Esophagus squamous epithelium (tissue), 5 donors: ENCODE measurements at regions not wholly inside any gene's neighbourhood (a gene's known extent, or its start where the extent isn't known, plus 50 kb on each side); places are given as distances from the start of the nearest gene placed in this dataset.
A peak's percentile ranks its signal among the peaks of the same experiment; 100 is the strongest.
"Not testable (repeated sequence)": the region's sequence is repeated elsewhere in the genome, so short reads cannot be mapped to it uniquely, and the experiment has no call there.

Experiments used
- DNase-seq: peaks from one replicate; lab custom pipeline; 2025; lab: John Stamatoyannopoulos, UW
- H3K27ac ChIP-seq, 4 donors: fragments of 200-600 bp; sonication (generic); one replicate each; pipeline ENCODE4 v1.5.1; 2016 to 2019; ENCODE audit warnings: mild to moderate bottlenecking in 1 of 4
- H3K27me3 ChIP-seq, 4 donors: fragments of 200-600 bp; sonication (generic); 1 replicate in 3 of 4; 2 replicates in 1 of 4; pipeline versions ENCODE4 v1.5.1 to v1.6.0; 2017 to 2021; ENCODE audit warnings: antibody characterized with exemption in 1 of 4
- H3K36me3 ChIP-seq, 3 donors: fragments of 200-600 bp; sonication (generic); one replicate each; pipeline ENCODE4 v1.5.1; 2016 to 2019
- H3K4me1 ChIP-seq, 3 donors: fragments of 200-600 bp; sonication (generic); one replicate each; pipeline ENCODE4 v1.5.1; 2017 to 2019
- H3K4me3 ChIP-seq, 4 donors: fragments of 200-600 bp; sonication (generic); 1 replicate in 3 of 4; 2 replicates in 1 of 4; pipeline ENCODE4 v1.5.1; 2016 to 2019; ENCODE audit warnings: mild to moderate bottlenecking in 2 of 4, moderate library complexity in 1 of 4
- H3K9me3 ChIP-seq, 3 donors: fragments of 200-600 bp; sonication (generic); one replicate each; pipeline ENCODE4 v1.5.1; 2016 to 2019
- CTCF ChIP-seq, 6 experiments: fragments of 450-650 bp in 4 of 6; fragments of 200-600 bp in 2 of 6; sonication (generic) in 2 of 6; IDR thresholded peaks; one replicate each; pipeline ENCODE4 v1.5.1; 2016 to 2019; ENCODE audit warnings: antibody characterized with exemption in 6 of 6, mild to moderate bottlenecking in 4 of 6, moderate library complexity in 4 of 6
- POLR2A ChIP-seq, 4 donors: fragments of 450-650 bp; IDR thresholded peaks; one replicate each; pipeline ENCODE4 v1.6.1; 2017; ENCODE audit warnings: antibody characterized with exemption in 4 of 4, mild to moderate bottlenecking in 4 of 4, moderate library complexity in 3 of 4
- WGBS, 2 donors: methylation state at CpG; one replicate each; pipeline ENCODE4 v1.1.5; 2018; 5-methylcytosine and 5-hydroxymethylcytosine counted together
- intact Hi-C: fragments of 100-400 bp; cut with DNase I; formaldehyde crosslinking; loops from one replicate; pipeline ENCODE4 v1.15.0; 2022
- donor health status: DM: yes; HTN: yes; CAD: no.

- Histone ChIP-seq H3K36me3 (no peaks in the 10 kb centered on the region), H3K27me3 (no peaks in the 10 kb centered on the region), H3K9me3 (no peaks in the 10 kb centered on the region), H3K4me1 (peaks cover 0 to 44% (median 4%) of the 10 kb centered on the region in 3 donors), H3K27ac (no peak overlapping the region), H3K4me3 (no peak overlapping the region)
- WGBS, 2 donors: 54 to 62% methylated on average over 3 of the region's 3 CpGs
- DNase-seq: no peak
- TF ChIP-seq CTCF (IDR thresholded peaks at IDR 0.05) (peak in 1 of 6 experiments; percentile 31), POLR2A (IDR thresholded peaks at IDR 0.05) (no peak)
- intact Hi-C loops: no loop called here
Observed at GRCh38 chr2:53508667-53509066, 258.9 kb upstream of the CHAC2 start.

GRCh38 chr2:53507070-53507469 lies 260.5 kb upstream of the CHAC2 start:
- H3K4me3 ChIP-seq, H3K9me3 ChIP-seq, intact Hi-C loops, H3K27me3 ChIP-seq, H3K36me3 ChIP-seq, DNase-seq: not testable (repeated sequence)
- peak overlapping the region in 1 of 4 donors; percentile 40 for H3K27ac ChIP-seq
- H3K4me1 ChIP-seq: peaks cover 0 to 31% (median 4%) of the 10 kb centered on the region in 3 donors
- WGBS, 2 donors: 35 to 63% methylated on average over 3 of the region's 3 CpGs

GRCh38 chr2:53505826-53506225 lies 261.8 kb upstream of the CHAC2 start:
- no peak for DNase-seq
- intact Hi-C loops: no loop called here
- H3K9me3 ChIP-seq: no peaks in the 10 kb centered on the region
- no peak overlapping the region for H3K4me3 ChIP-seq
- H3K27me3 ChIP-seq: no peaks in the 10 kb centered on the region
- WGBS, 2 donors: 62 to 67% methylated on average over 3 of the region's 3 CpGs
- H3K36me3 ChIP-seq: no peaks in the 10 kb centered on the region
- TF ChIP-seq CTCF (IDR thresholded peaks at IDR 0.05): no peak
- H3K27ac ChIP-seq: no peak overlapping the region
- peaks cover 0 to 19% (median 0%) of the 10 kb centered on the region in 3 donors for H3K4me1 ChIP-seq

GRCh38 chr2:53504507-53504906 lies 263.1 kb upstream of the CHAC2 start:
- 36 to 55% methylated on average over 3 of the region's 3 CpGs for WGBS, 2 donors
- H3K4me3 ChIP-seq: no peak overlapping the region
- no peak overlapping the region for H3K27ac ChIP-seq
- H3K4me1 ChIP-seq: peaks cover 0 to 26% (median 0%) of the 10 kb centered on the region in 3 donors
- H3K9me3 ChIP-seq: no peaks in the 10 kb centered on the region
- no peaks in the 10 kb centered on the region for H3K27me3 ChIP-seq
- intact Hi-C loops: no loop called here
- no peak for TF ChIP-seq POLR2A (IDR thresholded peaks at IDR 0.05)
- no peak for TF ChIP-seq CTCF (IDR thresholded peaks at IDR 0.05)
- H3K36me3 ChIP-seq: no peaks in the 10 kb centered on the region
- no peak for DNase-seq

- Histone ChIP-seq H3K9me3 (no peaks in the 10 kb centered on the region), H3K36me3 (no peaks in the 10 kb centered on the region), H3K4me3 (no peak overlapping the region), H3K27ac (no peak overlapping the region), H3K27me3 (no peaks in the 10 kb centered on the region), H3K4me1 (peaks cover 0 to 29% (median 0%) of the 10 kb centered on the region in 3 donors)
- DNase-seq: no peak
- TF ChIP-seq CTCF (IDR thresholded peaks at IDR 0.05) (no peak), POLR2A (IDR thresholded peaks at IDR 0.05) (no peak)
- intact Hi-C loops: no loop called here
- WGBS, 2 donors: 40 to 70% methylated on average over 4 of the region's 4 CpGs
Observed at GRCh38 chr2:53500181-53500580, 267.4 kb upstream of the CHAC2 start.

GRCh38 chr2:53498210-53498609 lies 269.4 kb upstream of the CHAC2 start:
- H3K36me3 ChIP-seq: no peaks in the 10 kb centered on the region
- intact Hi-C loops: no loop called here
- peak overlapping the region in 3 of 4 donors; percentile 42 to 57 (median 43) for H3K27ac ChIP-seq
- H3K4me3 ChIP-seq: no peak overlapping the region
- TF ChIP-seq CTCF (IDR thresholded peaks at IDR 0.05) (no peak), POLR2A (IDR thresholded peaks at IDR 0.05) (no peak)
- H3K4me1 ChIP-seq: peaks cover 0 to 29% (median 0%) of the 10 kb centered on the region in 3 donors
- no peaks in the 10 kb centered on the region for H3K9me3 ChIP-seq
- 27 to 53% methylated on average over 1 of the region's 1 CpG for WGBS, 2 donors
- DNase-seq: no peak
- no peaks in the 10 kb centered on the region for H3K27me3 ChIP-seq
